ENCODE measurements at regions not wholly inside any gene's neighbourhood (a gene's known extent, or its start where the extent isn't known, plus 50 kb on each side); places are given as distances from the start of the nearest gene placed in this dataset.

- TF ChIP-seq CSDC2 (CRISPR knock-in tag; IDR thresholded peaks at IDR 0.05) (no peak), ZNF8 (CRISPR knock-in tag; IDR thresholded peaks at IDR 0.05) (no peak)
- ATAC-seq, result no peak
These were observed 155.4 kb downstream of the CRYBB2 start for GRCh38 chr22:25374869-25375268.

- ATAC-seq, result no peak
- no peak for TF ChIP-seq BACH2 (CRISPR knock-in tag; IDR thresholded peaks at IDR 0.05; ENCODE audit: borderline replicate concordance)
These were observed 156.2 kb downstream of the CRYBB2 start for GRCh38 chr22:25375683-25376082.

GRCh38 chr22:25377699-25378098, 158.3 kb downstream of the CRYBB2 start:
- no peak for ATAC-seq
- TF ChIP-seq ZNF565 (CRISPR knock-in tag; conservative IDR thresholded peaks at IDR 0.05; ENCODE audit: low read depth) (no peak), ZNF8 (CRISPR knock-in tag; IDR thresholded peaks at IDR 0.05) (no peak), TCF4 (CRISPR knock-in tag; IDR thresholded peaks at IDR 0.05; ENCODE audit: borderline replicate concordance) (no peak), ESRRG (CRISPR knock-in tag; IDR thresholded peaks at IDR 0.05) (no peak), ZC3H10 (CRISPR knock-in tag; IDR thresholded peaks at IDR 0.05) (no peak), RARB (CRISPR knock-in tag; IDR thresholded peaks at IDR 0.05) (no peak), ZFP3 (CRISPR knock-in tag; IDR thresholded peaks at IDR 0.05) (no peak), BACH2 (CRISPR knock-in tag; IDR thresholded peaks at IDR 0.05; ENCODE audit: borderline replicate concordance) (no peak), ZFP30 (CRISPR knock-in tag; IDR thresholded peaks at IDR 0.05) (no peak), CSRNP3 (CRISPR knock-in tag; IDR thresholded peaks at IDR 0.05) (no peak)

- TF ChIP-seq BACH2 (CRISPR knock-in tag; IDR thresholded peaks at IDR 0.05; ENCODE audit: borderline replicate concordance), result no peak
- TF ChIP-seq PATZ1 (CRISPR knock-in tag; IDR thresholded peaks at IDR 0.05; ENCODE audit: borderline replicate concordance), result no peak
- TF ChIP-seq ISL1 (CRISPR knock-in tag; IDR thresholded peaks at IDR 0.05), result no peak
- TF ChIP-seq OSR1 (CRISPR knock-in tag; IDR thresholded peaks at IDR 0.05), result no peak
- TF ChIP-seq TOX (CRISPR knock-in tag; IDR thresholded peaks at IDR 0.05; ENCODE audit: borderline replicate concordance), result no peak
- ATAC-seq, result no peak
These were observed 160.8 kb downstream of the CRYBB2 start for GRCh38 chr22:25380122-25380747.

- TF ChIP-seq TCF4 (CRISPR knock-in tag; IDR thresholded peaks at IDR 0.05; ENCODE audit: borderline replicate concordance), result no peak
- TF ChIP-seq SNAI2 (CRISPR knock-in tag; IDR thresholded peaks at IDR 0.05), result no peak
- TF ChIP-seq ESRRG (CRISPR knock-in tag; IDR thresholded peaks at IDR 0.05), result no peak
- no peak for TF ChIP-seq ZFP30 (CRISPR knock-in tag; IDR thresholded peaks at IDR 0.05)
- no peak for TF ChIP-seq CSRNP3 (CRISPR knock-in tag; IDR thresholded peaks at IDR 0.05)
These were observed 163.3 kb downstream of the CRYBB2 start for GRCh38 chr22:25382762-25383161.

GRCh38 chr22:25383278-25383820, 163.9 kb downstream of the CRYBB2 start:
- no peak for ATAC-seq
- TF ChIP-seq CSDC2 (CRISPR knock-in tag; IDR thresholded peaks at IDR 0.05), result no peak
- TF ChIP-seq PATZ1 (CRISPR knock-in tag; IDR thresholded peaks at IDR 0.05; ENCODE audit: borderline replicate concordance), result no peak
- no peak for TF ChIP-seq ZNF70 (CRISPR knock-in tag; IDR thresholded peaks at IDR 0.05)
- TF ChIP-seq ZFP30 (CRISPR knock-in tag; IDR thresholded peaks at IDR 0.05), result no peak
- TF ChIP-seq PPARA (CRISPR knock-in tag; IDR thresholded peaks at IDR 0.05; ENCODE audit: borderline replicate concordance), result no peak
- TF ChIP-seq CREB5 (CRISPR knock-in tag; IDR thresholded peaks at IDR 0.05; ENCODE audit: low read depth), result no peak
- no peak for TF ChIP-seq BACH2 (CRISPR knock-in tag; IDR thresholded peaks at IDR 0.05; ENCODE audit: borderline replicate concordance)
- TF ChIP-seq ZNF8 (CRISPR knock-in tag; IDR thresholded peaks at IDR 0.05), result no peak
- TF ChIP-seq ESRRG (CRISPR knock-in tag; IDR thresholded peaks at IDR 0.05), result no peak
- TF ChIP-seq ZFP3 (CRISPR knock-in tag; IDR thresholded peaks at IDR 0.05), result no peak
- TF ChIP-seq RARB (CRISPR knock-in tag; IDR thresholded peaks at IDR 0.05), result no peak
- no peak for TF ChIP-seq OSR1 (CRISPR knock-in tag; IDR thresholded peaks at IDR 0.05)
- no peak for TF ChIP-seq GLIS3 (CRISPR knock-in tag; IDR thresholded peaks at IDR 0.05)
- TF ChIP-seq TSHZ2 (CRISPR knock-in tag; IDR thresholded peaks at IDR 0.05), result no peak

More at GRCh38 chr22:25382762-25383161, 163.3 kb downstream of the CRYBB2 start:
- ATAC-seq, result no peak
